HG02642 (cell line): ENCODE measurements at regions not wholly inside any gene's neighbourhood (a gene's known extent, or its start where the extent isn't known, plus 50 kb on each side); places are given as distances from the start of the nearest gene placed in this dataset.

Source experiments
- ATAC-seq: cut with Tn5 transposase; IDR thresholded peaks from one replicate; pipeline ENCODE4 v1.9.1; 2021; ENCODE audit warnings: mild to moderate bottlenecking; ENCODE audit not compliant: unreplicated experiment, poor library complexity

DNA sequence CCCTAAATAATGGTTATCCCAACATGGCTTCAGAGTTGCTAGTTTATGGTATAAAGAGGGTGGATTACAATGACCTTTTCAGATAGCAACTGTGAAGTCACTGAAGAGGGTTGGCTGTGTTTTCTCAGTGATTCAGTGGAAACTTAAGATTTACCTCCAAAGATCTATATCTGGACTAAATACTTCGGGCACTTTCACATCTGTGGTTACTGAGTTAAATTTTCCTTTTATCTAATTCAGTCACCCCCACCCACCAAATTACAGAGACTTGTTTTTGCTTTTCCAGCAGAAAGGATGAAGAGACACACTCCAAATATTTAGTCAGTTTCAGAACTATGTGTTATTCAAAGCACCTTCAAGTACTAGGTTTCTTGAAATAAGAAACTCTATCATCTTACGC is 573.2 kb downstream of the CCDC171 start:
- ATAC-seq, result no peak

- ATAC-seq, result no peak
Measured at GRCh38 chr9:16128003-16128402, 575.2 kb downstream of the CCDC171 start.

DNA sequence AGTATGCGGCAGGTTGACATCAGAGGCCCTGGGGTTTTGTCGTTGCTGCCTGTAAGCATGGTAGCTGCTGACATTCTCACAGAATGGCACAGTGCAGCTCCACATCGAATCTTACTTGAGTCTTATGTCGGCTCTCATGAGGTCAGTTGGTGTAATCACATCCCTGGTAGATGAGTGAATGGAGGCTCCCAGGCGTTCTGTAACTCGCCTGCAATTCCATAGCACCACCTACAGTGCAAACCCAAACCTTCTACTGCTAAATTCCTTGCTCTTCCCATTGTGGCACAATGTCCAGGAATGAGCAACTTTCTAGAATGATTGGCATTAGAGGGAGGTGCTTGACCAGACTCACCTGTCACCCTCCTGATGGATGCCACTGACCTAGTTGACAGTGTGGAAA is 578.4 kb downstream of the CCDC171 start:
- ATAC-seq, result no peak

- ATAC-seq, result no peak
Measured at GRCh38 chr9:16132513-16132912, 579.7 kb downstream of the CCDC171 start.

GRCh38 chr9:16133032-16133431 is 580.2 kb downstream of the CCDC171 start:
- ATAC-seq, result no peak

DNA sequence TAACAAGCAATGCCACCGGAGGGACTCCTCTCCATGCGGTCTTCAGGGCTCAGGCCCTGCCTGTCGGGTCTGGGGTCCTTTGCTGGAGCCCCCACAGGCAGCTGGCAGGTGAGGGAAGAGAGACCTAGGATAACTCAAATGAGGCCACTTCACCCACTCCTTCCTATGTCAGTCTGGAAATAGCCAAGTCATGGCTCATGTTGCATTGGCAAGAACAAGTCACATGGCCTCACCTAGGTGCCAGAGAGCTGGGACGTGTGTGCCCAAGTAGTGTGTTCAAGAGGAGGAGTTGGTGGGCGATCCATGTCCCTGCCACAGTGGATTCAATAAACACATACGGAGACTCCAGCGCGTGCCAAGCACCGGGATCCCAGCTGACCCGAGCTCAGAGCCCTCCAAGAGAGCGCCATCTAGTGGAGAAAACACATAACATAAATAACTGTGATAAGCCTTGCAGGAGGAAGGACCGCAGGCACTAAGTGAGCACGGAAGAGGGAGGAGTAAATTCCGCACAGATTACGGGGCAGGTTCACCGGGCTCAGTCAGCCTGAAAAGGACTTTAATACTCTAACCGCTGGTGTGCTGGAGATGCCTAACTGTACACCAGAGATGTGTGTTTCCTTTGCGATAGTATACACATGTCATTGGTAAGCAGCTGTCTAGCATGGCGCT is 580.8 kb downstream of the CCDC171 start:
- ATAC-seq, result peak; percentile 91

DNA sequence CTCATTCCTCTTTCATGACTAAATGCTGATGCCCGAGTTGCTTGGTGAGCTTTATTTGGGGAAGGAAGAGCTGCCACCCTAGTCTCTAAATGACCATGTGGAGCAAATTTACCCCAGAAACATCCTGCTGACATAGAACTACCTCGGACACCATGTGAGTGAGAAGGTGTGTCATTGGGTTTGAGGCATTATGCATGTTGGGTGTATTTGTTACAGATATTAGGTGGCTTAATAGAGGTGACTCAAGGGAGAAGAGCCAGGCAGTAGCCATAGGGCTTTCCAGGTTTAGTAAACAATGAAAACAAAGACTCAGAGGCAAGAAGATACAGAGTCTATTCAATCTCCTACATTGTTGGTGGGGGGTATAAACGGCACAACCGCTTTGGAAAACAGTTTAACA is 581.5 kb downstream of the CCDC171 start:
- ATAC-seq, result no peak

- ATAC-seq, result no peak
Measured at GRCh38 chr9:16135968-16136367, 583.1 kb downstream of the CCDC171 start.

GRCh38 chr9:16136451-16136850 is 583.6 kb downstream of the CCDC171 start:
- no peak for ATAC-seq

GRCh38 chr9:16136961-16137360 is 584.1 kb downstream of the CCDC171 start:
- ATAC-seq, result no peak

DNA sequence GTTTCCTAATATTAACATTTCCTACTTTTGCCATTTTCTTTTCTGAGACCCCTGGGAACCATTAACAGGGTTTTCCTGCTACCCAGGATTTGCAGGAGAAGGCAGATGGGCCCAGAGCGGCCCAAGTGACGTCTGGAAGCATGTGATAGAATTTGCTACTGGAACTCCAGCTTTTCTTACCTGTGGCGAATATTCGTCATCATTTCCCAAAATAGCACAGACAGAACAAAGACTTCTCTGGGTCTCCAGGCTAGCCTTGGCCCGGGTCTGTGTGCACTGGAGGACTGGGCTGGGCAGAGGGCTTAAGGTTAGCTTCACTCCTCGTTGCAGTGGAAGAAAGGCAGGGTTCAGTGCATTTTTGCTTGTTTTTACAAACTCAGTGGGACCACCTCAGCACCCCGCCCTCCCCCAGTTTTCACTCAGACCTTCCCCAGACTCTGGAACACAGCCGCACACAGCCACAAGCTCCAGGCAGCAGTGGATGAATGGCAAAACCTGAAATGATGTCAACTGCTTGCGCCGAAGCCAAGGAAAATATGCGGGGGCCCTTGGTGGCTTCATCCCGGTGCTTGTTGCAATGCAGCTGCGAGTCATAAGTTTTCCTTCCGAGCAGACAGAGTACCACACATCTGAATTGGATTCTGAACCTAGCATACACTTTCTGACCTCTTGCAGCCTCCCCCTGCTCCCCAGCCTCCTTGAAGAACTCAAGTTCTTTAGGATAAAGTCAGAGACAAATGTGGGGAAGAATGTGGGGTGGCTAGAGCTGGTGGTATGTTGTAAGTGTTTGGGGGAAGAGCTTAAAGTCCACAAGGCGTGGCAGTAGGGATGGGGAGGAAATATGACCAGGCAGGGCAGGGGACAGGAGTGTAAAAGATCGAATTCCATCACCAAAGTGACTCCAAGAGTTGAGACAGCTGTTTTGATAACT is 586.0 kb downstream of the CCDC171 start:
- no peak for ATAC-seq

GRCh38 chr9:16139774-16140173 is 586.9 kb downstream of the CCDC171 start:
- ATAC-seq, result no peak

DNA sequence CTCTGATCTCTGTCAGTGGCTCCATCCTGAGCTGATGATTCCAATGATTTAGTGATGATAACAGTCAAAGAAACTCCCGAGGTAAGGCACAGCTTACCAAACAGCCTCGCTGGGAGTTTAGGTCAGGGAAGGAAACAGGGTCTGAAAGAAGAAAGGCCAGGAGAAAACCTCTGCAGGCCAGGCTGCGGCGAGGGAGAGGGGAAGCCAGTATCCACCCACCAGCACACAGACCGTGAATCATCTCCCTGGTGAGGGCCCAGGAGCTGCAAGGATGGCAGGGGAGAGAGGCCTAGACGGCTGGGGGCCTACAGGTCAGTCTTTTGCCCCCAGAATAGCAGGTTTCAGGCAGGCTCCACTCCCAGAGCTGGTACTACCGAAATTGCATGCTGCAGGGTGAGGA is 590.5 kb downstream of the CCDC171 start:
- ATAC-seq, result no peak

- no peak for ATAC-seq
Measured at GRCh38 chr9:16143947-16144890, 591.4 kb downstream of the CCDC171 start.

- ATAC-seq, result no peak
Measured at GRCh38 chr9:16145196-16145950, 592.5 kb downstream of the CCDC171 start.

DNA sequence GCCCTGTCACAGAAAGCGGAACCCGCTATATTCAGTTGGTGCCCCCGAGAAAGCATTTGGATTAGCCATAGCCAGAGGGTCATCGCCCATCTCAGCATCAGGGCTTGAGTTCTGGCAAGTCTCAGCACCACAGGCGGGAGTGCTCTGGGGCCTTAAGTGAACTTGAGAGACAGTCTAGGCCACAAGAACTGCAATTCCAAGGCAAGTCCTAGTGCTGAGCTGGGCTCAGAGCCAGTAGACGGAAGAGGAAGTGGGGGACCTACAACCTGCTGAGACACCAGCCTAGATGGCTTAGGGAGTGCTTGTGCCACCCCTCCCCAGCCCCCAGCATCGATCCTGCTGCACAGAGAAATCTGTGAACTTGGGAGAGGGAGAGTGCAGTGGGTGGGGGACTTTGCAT is 594.9 kb downstream of the CCDC171 start:
- no peak for ATAC-seq

- no peak for ATAC-seq
Measured at GRCh38 chr9:16150501-16150900, 597.7 kb downstream of the CCDC171 start.

DNA sequence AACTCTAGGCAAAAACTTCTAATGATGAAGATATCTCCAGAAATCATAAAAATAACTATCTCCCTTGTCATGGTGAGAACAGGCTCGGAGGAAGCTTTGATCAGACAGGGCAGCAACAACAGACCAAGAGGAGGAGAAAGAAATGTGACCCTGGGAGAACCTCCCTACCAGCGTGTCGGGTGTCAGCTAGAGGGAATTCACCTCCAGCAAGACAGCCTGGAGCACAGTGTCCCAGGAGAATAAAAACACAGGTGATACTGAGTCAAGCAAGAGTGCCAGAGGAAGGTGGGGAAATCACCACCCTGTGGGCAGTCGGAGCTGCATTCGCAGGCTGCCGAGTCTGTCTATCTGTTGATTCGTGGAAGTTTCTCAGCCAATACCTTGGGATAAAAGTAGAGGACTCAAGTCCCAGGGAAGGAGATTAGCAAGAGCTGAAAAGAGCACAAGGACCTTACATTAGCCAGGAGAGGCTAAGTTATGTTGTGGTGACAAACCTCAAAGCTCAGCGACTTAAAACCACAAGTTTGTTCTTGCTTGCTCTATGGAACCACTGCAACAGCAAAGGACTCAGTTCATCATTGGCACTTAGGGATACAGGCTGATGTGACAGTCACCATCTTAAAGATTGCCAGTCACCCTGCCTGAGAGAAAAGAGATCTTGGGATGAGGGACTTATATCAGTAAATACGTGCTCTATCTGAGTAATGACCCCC is 598.3 kb downstream of the CCDC171 start:
- ATAC-seq, result no peak
